WI38 (cell line): ENCODE measurements at regions not wholly inside any gene's neighbourhood (a gene's known extent, or its start where the extent isn't known, plus 50 kb on each side); places are given as distances from the start of the nearest gene placed in this dataset.

Experiments used
- H3K4me3 ChIP-seq: 2 replicates; pipeline ENCODE4 v1.5.1; 2011; ENCODE audit warnings: low read depth, mild to moderate bottlenecking, control low read depth, low read length
- CTCF ChIP-seq: IDR thresholded peaks from 2 replicates; pipeline ENCODE4 v1.5.1; 2012; ENCODE audit warnings: low read depth, mild to moderate bottlenecking, control low read depth, low read length

DNA sequence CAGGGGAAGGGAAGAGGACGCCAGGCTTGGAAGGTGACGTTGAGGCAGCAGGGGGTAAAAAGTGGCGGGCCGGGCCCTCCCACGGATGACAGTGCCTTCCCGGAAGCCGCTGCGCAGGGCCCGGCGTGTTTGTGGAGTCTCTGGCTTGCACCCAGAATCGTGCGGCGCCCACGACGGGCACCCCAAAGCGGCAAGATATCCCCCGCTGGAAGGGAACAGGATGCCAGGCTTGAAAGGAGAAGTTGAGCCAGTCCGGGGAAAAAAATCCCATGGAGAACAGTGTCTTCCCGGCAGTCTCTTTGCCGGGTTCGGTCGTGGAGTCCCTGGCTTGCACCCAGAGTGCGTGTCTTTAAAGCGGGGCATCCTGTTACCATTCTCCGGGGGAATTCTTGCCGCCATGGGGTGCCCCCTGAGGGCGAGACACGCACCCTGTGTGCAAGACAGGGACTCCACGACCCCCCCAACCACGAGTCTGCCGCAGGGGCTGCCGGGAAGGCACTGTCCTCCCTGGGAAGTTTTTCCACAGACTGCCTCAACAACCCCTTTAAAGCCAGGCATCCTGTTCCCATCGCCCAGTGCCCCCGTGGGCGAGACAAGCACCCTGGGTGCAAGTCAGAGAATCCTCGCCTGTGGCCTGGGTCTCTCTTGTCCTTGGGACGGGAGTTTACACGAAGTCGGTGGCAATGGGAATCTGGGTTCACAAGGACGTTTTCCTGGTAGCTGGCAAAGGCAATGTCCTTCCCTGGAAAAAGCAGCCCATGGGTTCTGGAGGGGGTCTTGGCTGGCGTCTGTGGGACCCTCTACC is 156.1 kb upstream of the ALG10B start:
- no peak overlapping the region for H3K4me3 ChIP-seq
- no peak for TF ChIP-seq CTCF

DNA sequence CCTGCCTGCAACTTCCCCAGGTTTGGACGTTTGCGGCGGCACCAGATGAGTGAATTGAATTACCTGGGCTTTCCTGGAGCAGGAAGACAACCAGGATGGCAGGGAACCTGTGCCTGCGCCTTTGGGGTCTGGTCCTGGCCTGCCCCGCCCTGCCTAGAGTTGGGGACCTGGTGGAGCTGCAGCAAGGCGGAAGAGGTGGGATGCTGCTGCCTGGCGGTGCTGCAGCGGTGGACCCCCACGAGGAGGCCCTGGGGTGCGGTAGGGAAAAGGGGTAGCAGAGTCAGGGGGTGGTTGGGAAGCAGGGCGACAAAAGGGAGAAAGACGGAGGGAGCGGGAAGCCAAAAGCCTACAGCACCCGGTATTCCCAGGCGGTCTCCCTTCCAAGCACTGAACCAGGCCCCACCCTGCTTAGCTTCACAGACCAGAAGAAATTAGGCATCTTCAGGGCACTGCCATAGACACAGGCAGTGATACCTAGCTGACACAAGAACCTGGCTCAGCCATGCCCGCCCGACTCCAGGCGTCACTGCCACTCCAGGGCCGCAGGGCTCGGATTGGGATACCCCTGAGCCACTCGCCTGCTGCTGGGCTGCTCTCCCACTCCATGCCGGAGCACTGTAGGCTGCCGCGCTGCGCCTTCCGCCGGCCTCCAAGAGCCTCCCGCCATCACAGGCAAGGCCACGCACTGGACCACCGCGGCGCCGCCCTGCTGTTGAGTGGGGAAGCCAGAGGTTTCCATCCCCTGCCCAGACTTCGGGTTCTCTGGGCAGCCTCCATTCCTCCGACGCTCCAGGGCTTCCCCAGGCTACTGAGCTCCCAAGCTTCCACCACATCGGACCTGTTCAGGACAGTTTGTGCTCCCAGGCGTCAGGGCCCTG is 155.2 kb upstream of the ALG10B start:
- no peak overlapping the region for H3K4me3 ChIP-seq
- TF ChIP-seq CTCF = no peak

DNA sequence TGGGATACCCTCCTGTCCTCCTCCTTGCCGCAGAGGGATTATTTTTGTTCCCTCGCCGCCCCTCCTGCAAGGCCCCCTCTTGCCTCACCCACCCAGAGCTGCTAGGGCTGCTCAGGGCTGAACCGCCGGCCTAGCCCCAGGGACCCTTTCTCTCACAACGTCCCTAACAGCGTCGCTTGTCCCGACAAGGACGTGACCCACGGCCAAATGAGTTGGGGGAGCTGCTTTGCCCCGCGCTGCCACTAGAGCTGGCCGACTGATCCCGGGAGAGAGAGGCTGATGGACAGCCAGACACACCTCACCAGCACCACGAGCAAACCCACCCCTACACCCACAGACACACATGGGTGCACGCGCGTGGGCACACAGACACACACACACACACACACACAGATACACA is 154.6 kb upstream of the ALG10B start:
- no peak overlapping the region for H3K4me3 ChIP-seq
- TF ChIP-seq CTCF = no peak

GRCh38 chr12:38162708-38163441 is 153.7 kb upstream of the ALG10B start:
- no peak for TF ChIP-seq CTCF
- H3K4me3 ChIP-seq = no peak overlapping the region

DNA sequence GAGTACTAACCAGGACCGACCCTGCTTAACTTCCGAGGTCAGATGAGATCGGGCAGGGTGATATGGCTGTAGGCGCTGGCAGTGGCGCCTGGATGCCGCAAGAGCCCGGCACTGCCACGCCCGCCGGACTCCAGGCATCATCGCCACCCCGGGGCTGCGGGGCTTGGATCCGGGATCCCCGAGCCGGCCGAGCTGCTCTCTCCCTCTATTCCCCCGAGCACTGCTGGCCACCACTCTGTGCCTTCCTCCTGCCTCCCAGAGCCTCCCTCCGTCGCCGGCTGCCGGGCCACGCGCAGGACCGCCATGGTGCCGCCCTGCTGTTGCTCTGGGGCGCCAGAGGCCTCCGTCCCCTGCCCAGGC is 153.2 kb upstream of the ALG10B start:
- no peak overlapping the region for H3K4me3 ChIP-seq
- no peak for TF ChIP-seq CTCF

- no peak overlapping the region for H3K4me3 ChIP-seq
- no peak for TF ChIP-seq CTCF
Observed at GRCh38 chr12:38166225-38166624, 150.3 kb upstream of the ALG10B start.
